Activated CD8-positive, alpha-beta memory T cell treated with anti-CD3 and anti-CD28 coated beads for 48 hours (primary cell): ENCODE measurements at regions not wholly inside any gene's neighbourhood (a gene's known extent, or its start where the extent isn't known, plus 50 kb on each side); places are given as distances from the start of the nearest gene placed in this dataset.

Source experiments
- DNase-seq, 3 experiments: peaks; one replicate each; pipeline ENCODE4 v3.0.0-alpha.2; 2020; ENCODE audit warnings: low read depth in 2 of 3, low spot score in 2 of 3

DNA sequence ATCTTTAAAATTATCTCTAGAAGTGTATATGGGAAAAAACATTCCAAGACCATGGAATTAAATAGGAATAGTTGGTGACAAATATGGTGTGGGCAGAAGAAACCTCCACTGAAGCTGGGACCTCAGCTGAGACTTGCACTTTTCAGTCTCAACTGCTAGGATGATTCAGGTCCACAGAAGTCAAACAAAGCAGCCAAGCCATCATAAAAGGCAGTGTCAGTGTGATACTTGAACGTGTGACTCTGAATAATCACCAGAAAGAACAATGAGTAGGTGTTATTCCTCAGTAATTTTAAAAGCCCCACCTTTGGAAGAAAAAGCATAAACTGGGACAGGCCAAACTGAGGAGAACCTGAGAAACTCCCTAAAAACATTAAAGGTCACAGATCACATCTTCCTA is 90.7 kb downstream of the ZNF281 start:
- DNase-seq: no peak

DNA sequence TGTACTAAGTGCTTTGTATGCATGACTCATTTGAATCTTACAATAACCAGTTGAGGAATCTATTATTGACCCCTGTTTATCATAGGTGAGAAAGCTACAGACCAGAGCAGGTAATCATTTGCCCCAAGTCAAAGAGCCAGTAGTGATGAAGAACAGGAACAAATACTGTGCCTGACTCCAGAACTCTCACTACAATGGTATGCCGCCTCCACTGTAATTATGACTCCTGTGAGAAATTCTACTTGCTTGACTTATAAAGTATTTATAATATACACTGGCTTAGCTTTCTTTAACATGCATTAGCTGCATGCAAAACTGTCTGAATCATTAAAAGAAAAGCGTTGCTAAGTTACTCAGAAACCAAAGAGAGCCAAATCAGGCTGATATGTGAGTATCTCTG is 92.6 kb downstream of the ZNF281 start:
- no peak for DNase-seq

- no peak for DNase-seq
Observed at GRCh38 chr1:200316148-200316803, 93.6 kb downstream of the ZNF281 start.

DNA sequence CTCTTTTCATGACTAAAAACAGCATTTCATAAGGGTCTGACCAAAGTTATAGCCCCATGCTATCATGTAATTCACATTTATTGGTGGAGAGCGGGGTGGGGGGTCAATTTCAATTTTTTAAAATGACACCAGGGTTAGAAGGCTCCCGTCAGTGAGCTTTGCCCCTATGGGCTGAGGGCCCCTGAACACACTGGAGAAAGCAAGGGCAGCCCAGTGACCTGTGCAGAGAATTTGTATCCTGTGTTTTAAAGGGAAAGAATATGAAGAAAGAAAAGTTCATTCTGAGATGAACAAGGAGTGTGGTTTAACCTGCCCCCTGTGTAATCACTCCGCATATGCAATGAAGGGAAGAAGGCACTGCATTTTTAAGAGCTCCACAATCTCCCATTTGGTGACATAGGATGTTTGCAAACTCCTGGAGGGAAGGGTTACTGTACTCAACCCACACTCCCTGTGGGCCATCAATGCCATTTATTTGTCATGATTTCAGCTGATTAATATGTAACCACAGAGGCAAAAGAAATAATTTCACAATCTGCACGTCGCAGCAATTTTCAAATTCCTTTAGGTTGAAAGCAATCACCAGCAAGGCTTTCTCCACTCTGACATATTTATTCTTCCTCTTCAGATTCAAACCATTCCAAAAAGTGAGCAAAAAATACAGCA is 95.6 kb downstream of the ZNF281 start:
- no peak for DNase-seq

DNA sequence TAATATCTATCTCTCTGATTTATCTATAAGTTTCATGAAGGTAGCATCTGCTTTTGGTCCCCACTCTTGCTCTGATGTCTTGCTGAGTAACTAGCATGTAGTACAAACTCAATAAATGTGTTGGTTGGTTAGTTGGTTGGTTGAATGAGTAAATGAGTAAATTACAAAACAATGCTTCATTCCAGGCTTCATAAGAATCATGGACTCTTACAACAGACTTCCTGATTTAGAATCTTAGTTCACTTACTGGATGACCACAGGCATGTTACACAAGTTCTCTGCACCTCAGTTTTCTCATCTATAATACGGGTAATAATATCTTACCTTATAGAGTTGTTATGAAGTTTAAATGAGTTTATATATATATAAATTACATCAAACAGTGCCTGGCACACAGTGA is 98.6 kb downstream of the ZNF281 start:
- no peak for DNase-seq

GRCh38 chr1:200310824-200311223 is 99.0 kb downstream of the ZNF281 start:
- DNase-seq: no peak

GRCh38 chr1:200307755-200308066 is 102.1 kb downstream of the ZNF281 start:
- DNase-seq: no peak

GRCh38 chr1:200306944-200307754 is 102.7 kb downstream of the ZNF281 start:
- DNase-seq: no peak

- DNase-seq: no peak
Observed at GRCh38 chr1:200305806-200306205, 104.0 kb downstream of the ZNF281 start.

DNA sequence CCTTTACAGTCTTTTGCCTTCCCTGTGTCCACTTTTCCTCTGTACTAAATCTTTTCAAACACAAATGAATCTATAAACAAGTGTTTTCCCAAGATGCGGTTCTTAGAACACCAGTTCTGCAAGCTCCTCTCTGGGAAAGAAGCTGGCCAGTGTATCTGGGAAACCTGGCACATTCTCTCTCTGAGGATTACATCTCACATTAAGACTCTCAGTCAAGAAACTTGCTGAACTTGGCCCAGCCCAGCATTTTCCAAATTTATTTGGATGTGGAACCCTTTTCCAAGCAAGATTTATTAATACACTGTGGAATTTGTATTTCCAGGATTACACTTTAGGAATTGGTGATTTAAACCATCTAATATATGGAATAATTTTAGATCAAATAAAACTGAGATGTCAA is 105.7 kb downstream of the ZNF281 start:
- DNase-seq: no peak

- no peak for DNase-seq
Observed at GRCh38 chr1:200302921-200303290, 106.9 kb downstream of the ZNF281 start.

GRCh38 chr1:200302192-200302920 is 107.5 kb downstream of the ZNF281 start:
- DNase-seq: peak; percentile 12 to 20 (median 15)

DNA sequence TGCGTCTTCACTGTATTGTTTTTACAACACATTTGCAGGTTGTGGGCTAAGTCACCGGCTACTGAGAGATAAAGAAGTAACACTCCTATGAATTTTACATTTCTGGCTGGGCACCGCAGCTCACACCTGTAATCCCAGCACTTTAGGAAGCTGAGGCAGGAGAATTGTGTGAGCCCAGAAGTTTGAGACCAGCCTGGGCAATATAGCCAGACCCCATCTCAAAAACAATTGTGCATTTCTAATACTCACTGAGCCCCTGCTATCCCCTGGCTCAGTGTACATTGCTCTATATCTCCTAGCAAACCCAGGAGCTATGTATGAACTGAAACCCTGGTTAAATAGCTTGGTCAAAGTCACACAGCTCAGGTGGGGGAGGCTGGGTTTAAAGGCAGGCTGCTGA is 108.7 kb downstream of the ZNF281 start:
- no peak for DNase-seq

GRCh38 chr1:200299571-200299970 is 110.3 kb downstream of the ZNF281 start:
- no peak for DNase-seq

GRCh38 chr1:200298242-200298641 is 111.6 kb downstream of the ZNF281 start:
- DNase-seq: no peak

- DNase-seq: no peak
Observed at GRCh38 chr1:200296091-200296661, 113.7 kb downstream of the ZNF281 start.

DNA sequence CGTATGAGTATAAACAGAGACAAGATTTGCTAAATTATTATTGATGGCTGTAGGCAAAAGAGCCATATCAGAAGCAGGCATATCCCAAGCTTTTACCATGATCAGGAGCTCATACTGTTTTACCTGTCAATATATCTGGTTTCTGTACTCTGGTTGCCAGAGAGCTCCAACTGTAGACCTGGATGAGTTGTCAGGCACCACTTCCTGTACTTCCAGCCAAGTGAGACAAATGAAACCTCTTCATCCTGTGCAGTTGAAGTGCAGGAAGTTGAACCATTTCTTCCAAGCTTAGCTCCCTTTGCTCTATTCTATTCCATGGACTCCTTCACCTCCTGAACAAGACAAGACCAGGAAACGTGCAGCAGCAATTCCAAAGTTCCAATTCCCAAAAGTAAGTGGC is 115.6 kb downstream of the ZNF281 start:
- no peak for DNase-seq

DNA sequence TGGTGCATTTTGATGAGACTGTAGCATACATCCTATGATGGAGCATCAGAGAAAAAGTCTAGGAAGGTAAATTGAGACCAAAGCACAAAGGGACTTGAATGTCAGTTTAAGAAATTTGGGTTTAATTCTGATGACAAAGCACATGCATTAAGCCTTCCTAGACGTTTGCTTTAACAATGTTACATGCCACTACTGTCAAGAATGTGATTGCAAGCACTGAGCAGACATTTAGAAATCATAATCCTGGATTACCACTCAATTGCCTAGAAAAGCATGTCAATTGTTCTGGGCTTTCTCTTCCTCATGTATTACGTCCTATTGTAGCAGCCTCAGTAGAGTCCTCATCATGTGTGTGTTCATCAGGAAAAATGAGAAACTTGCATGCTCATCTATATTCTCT is 117.1 kb downstream of the ZNF281 start:
- no peak for DNase-seq

- DNase-seq: no peak
Observed at GRCh38 chr1:200291106-200291505, 118.7 kb downstream of the ZNF281 start.

DNA sequence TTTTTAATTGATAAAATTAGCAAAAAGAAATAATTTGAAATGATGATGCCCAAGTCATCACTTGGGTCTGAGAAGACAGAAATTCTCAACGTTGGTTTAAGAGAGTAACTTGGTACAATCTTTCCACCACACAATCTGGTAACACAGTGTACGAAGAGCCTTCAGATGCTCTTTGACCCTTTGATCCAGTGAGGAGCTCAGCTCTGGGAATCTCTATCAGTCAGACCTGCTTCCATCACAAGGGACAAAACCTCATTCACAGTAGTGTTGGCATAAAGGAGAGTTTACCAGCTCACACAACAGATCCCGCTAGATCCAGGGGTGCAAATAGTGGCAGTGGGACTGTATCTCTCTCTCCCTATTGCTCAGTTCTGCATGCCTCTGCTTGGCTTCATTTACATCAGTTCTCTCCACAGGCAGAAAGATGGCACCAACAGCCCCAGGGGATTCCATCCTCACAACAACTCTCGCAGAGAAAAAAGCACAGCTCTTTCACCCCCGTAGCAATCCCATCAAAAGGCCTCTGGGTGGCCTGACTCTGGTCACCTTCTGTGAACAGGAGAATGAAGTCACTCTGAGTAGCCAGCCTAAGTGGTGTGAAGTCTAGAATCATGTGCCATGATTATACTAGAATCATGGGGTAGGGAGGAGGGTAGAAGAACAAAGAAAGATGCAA is 119.7 kb downstream of the ZNF281 start:
- no peak for DNase-seq

GRCh38 chr1:200288226-200288625 is 121.6 kb downstream of the ZNF281 start:
- no peak for DNase-seq
